GM12878 (cell line): ENCODE measurements at regions not wholly inside any gene's neighbourhood (a gene's known extent, or its start where the extent isn't known, plus 50 kb on each side); places are given as distances from the start of the nearest gene placed in this dataset.

Experiments used
- ATAC-seq: fragments of 200-7000 bp; cut with Tn5 transposase; 3 replicates; pipeline ENCODE4 v1.9.1; 2020; ENCODE audit warnings: mild to moderate bottlenecking, moderate library complexity
- BruUV-seq: library from RNA; stranded (reverse); fragments of 400-500 nt; replicated peaks from 2 replicates; lab custom pipeline; 2021; lab: Mats Ljungman, UMichigan
- CTCF ChIA-PET: fragments of 300-600 bp; sonication (Branson Sonifier 250); formaldehyde crosslinking; extraction: SDS; loops from one replicate; lab custom pipeline; 2021; ENCODE audit warnings: inconsistent platforms; lab: Yijun Ruan, JAX
- POLR2A ChIA-PET: fragments of 350-600 bp; formaldehyde crosslinking; extraction: SDS; loops from one replicate; lab custom pipeline; 2021; ENCODE audit warnings: inconsistent platforms; lab: Charles Lee
- RAD21 ChIA-PET: fragments of 300-600 bp; sonication (Branson Sonifier 250); formaldehyde crosslinking; loops from one replicate; lab custom pipeline; 2023; ENCODE audit warnings: antibody characterized with exemption; ENCODE audit not compliant: unreplicated experiment; lab: Charles Lee
- SMC1A ChIA-PET: fragments of 300-600 bp; sonication (Branson Sonifier 250); formaldehyde crosslinking; loops from one replicate; lab custom pipeline; 2023; ENCODE audit not compliant: unreplicated experiment, uncharacterized antibody; lab: Charles Lee
- DNase-seq: peaks from one replicate; pipeline ENCODE4 v3.0.0-alpha.2; 2011; ENCODE audit warnings: low read depth, low spot score
- FAIRE-seq: peaks from 3 replicates; lab custom pipeline; 2011; peaks lifted over from hg19 to GRCh38; lab: Jason Lieb, UNC
- H2AFZ ChIP-seq: 2 replicates; pipeline ENCODE4 v1.6.0; 2011; ENCODE audit warnings: low read depth, low read length, control low read depth; ENCODE audit not compliant: control insufficient read depth
- H3K27ac ChIP-seq: 2 replicates; pipeline ENCODE4 v1.5.1; 2011; ENCODE audit warnings: control low read depth; ENCODE audit not compliant: control insufficient read depth, insufficient read depth
- H3K27me3 ChIP-seq, 2 experiments: replicated peaks in 1 of 2; 2 replicates each; pipeline versions ENCODE4 v1.6.0 to v1.6.1; 2011; ENCODE audit warnings: low read length in 1 of 2; ENCODE audit not compliant: control insufficient read depth in 2 of 2, insufficient read depth in 2 of 2
- H3K36me3 ChIP-seq, 2 experiments: 2 replicates each; pipeline ENCODE4 v1.5.1; 2011; ENCODE audit warnings: low read length in 1 of 2; ENCODE audit not compliant: control insufficient read depth in 2 of 2, insufficient read depth in 2 of 2
- H3K4me1 ChIP-seq: 2 replicates; pipeline ENCODE4 v1.6.1; 2011; ENCODE audit warnings: mild to moderate bottlenecking, low read length, moderate library complexity, mixed read lengths; ENCODE audit not compliant: control insufficient read depth, insufficient read depth
- H3K4me2 ChIP-seq: 2 replicates; pipeline ENCODE4 v1.6.0; 2011; ENCODE audit warnings: control low read depth; ENCODE audit not compliant: control insufficient read depth, insufficient read depth
- H3K4me3 ChIP-seq: fragments of 200-600 bp; sonication (generic); 2 replicates; pipeline ENCODE4 v1.5.1; 2016
- H3K79me2 ChIP-seq: 2 replicates; pipeline ENCODE4 v1.6.0; 2011; ENCODE audit warnings: low read length; ENCODE audit not compliant: control insufficient read depth, insufficient read depth
- H3K9ac ChIP-seq: 2 replicates; pipeline ENCODE4 v1.8.0; 2011; ENCODE audit warnings: low read length, control low read depth, mixed read lengths; ENCODE audit not compliant: control insufficient read depth, insufficient read depth
- H3K9me3 ChIP-seq: replicated peaks from 3 replicates; pipeline ENCODE4 v1.5.1; 2011; ENCODE audit warnings: mild to moderate bottlenecking, low read length; ENCODE audit not compliant: control insufficient read depth, insufficient read depth
- H4K20me1 ChIP-seq: 2 replicates; pipeline ENCODE4 v1.6.0; 2011; ENCODE audit not compliant: control insufficient read depth, insufficient read depth
- BACH1 ChIP-seq: fragments of 450-650 bp; IDR thresholded peaks from 2 replicates; pipeline ENCODE4 v1.6.1; 2017; ENCODE audit warnings: mild to moderate bottlenecking, borderline replicate concordance
- DPF2 ChIP-seq: fragments of 450-650 bp; IDR thresholded peaks from 2 replicates; pipeline ENCODE4 v1.6.1; 2017; ENCODE audit warnings: mild to moderate bottlenecking
- HDGF ChIP-seq: fragments of 450-650 bp; IDR thresholded peaks from 2 replicates; pipeline ENCODE4 v1.6.1; 2016; ENCODE audit warnings: antibody characterized with exemption
- IKZF2 ChIP-seq, 2 experiments: fragments of 450-650 bp; IDR thresholded peaks; 2 replicates each; pipeline ENCODE4 v1.6.1; 2017; ENCODE audit warnings: mild to moderate bottlenecking in 2 of 2, moderate library complexity in 2 of 2
- IRF4 ChIP-seq: IDR thresholded peaks from 2 replicates; pipeline ENCODE4 v1.6.1; 2011; ENCODE audit warnings: low read depth, low read length
- JUND ChIP-seq: IDR thresholded peaks from 2 replicates; pipeline ENCODE4 v1.6.1; 2012; ENCODE audit warnings: low read depth, mild to moderate bottlenecking, low read length, improper control_type of control experiment, moderate library complexity
- MYB ChIP-seq: fragments of 150-350 bp; IDR thresholded peaks from 2 replicates; pipeline ENCODE4 v1.6.1; 2014; ENCODE audit warnings: mild to moderate bottlenecking, low read depth, low read length, borderline replicate concordance
- NFIC ChIP-seq: IDR thresholded peaks from 2 replicates; pipeline ENCODE4 v1.6.1; 2012; ENCODE audit warnings: low read depth, mild to moderate bottlenecking, inconsistent platforms, low read length, moderate library complexity
- NFYB ChIP-seq: IDR thresholded peaks from 2 replicates; pipeline ENCODE4 v1.6.1; 2011; ENCODE audit warnings: low read depth, mild to moderate bottlenecking, low read length, improper control_type of control experiment, moderate library complexity; ENCODE audit not compliant: insufficient read depth
- PAX8 ChIP-seq: fragments of 450-650 bp; IDR thresholded peaks from 2 replicates; pipeline ENCODE4 v1.6.1; 2017; ENCODE audit warnings: mild to moderate bottlenecking, moderate library complexity
- PML ChIP-seq: IDR thresholded peaks from 2 replicates; pipeline ENCODE4 v1.6.1; 2012; ENCODE audit warnings: low read length, inconsistent platforms
- RCOR1 ChIP-seq: conservative IDR thresholded peaks from 2 replicates; pipeline ENCODE4 v1.6.1; 2012; ENCODE audit warnings: low read depth, low read length, improper control_type of control experiment
- SPI1 ChIP-seq: IDR thresholded peaks from 2 replicates; pipeline ENCODE4 v1.6.1; 2011; ENCODE audit warnings: low read depth, mild to moderate bottlenecking, low read length, moderate library complexity, borderline replicate concordance; ENCODE audit not compliant: insufficient read depth
- SUZ12 ChIP-seq: fragments of 200-600 bp; sonication (generic); IDR thresholded peaks from one replicate; pipeline ENCODE4 v1.6.1; 2018; ENCODE audit warnings: antibody characterized with exemption, mild to moderate bottlenecking; ENCODE audit not compliant: unreplicated experiment
- TCF3 ChIP-seq: IDR thresholded peaks from 2 replicates; pipeline ENCODE4 v1.6.1; 2012; ENCODE audit warnings: low read depth, mild to moderate bottlenecking, low read length, borderline replicate concordance; ENCODE audit not compliant: insufficient read depth
- WGBS: methylation state at CpG from one replicate; pipeline ENCODE4 v1.1.6; 2016; ENCODE audit warnings: low lambda C conversion rate; ENCODE audit not compliant: insufficient replicate concordance, insufficient coverage; ENCODE audit errors: missing lambda C conversion rate; 5-methylcytosine and 5-hydroxymethylcytosine counted together
- in situ Hi-C: fragments of 300-500 bp; cut with MboI; formaldehyde crosslinking; loops from 9 replicates; pipeline ENCODE4 v1.14.3; 2018; ENCODE audit warnings: mixed read lengths
- intact Hi-C: fragments of 100-400 bp; cut with micrococcal nuclease; formaldehyde crosslinking; loops from one replicate; pipeline ENCODE4 v1.14.2; 2022; ENCODE audit not compliant: unreplicated experiment
- TF ChIP-seq, protein P1 (sequence below): fragments of 450-650 bp; IDR thresholded peaks from 2 replicates; pipeline ENCODE4 v1.6.1; 2016; ENCODE audit warnings: mild to moderate bottlenecking
- TF ChIP-seq, protein P2 (sequence below): fragments of 450-650 bp; IDR thresholded peaks from 2 replicates; pipeline ENCODE4 v1.6.1; 2017; ENCODE audit warnings: mild to moderate bottlenecking, low read depth, inconsistent platforms; ENCODE audit not compliant: poor library complexity, severe bottlenecking
- TF ChIP-seq, protein P3 (sequence below): fragments of 450-650 bp; IDR thresholded peaks from 2 replicates; pipeline ENCODE4 v1.6.1; 2017; ENCODE audit warnings: mild to moderate bottlenecking, moderate library complexity

DNA sequence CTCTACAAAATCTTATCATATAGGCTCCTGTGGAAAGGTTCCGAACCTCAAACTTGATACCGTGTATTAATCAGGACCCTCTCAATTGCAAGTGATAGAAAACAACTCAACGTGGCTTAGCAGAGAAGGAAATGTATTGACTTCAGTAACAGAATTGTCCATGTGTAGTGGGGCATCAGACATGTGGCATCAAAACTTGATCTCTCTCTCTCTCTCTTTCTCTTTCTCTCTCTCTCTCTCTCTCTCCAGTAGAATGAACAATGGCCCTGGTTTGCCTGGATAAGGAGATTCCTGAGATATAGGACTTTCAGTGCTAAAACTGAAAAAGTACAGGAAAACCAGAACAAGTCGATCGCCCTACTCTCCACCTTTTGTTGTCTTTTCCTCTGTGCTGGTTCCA, 168.2 kb downstream of the DRD1 start (continued):
- TF ChIP-seq NFYB (no peak), BACH1 (no peak), JUND (no peak), SPI1 (no peak), NFIC (no peak), DPF2 (no peak), MYB (no peak)

DNA sequence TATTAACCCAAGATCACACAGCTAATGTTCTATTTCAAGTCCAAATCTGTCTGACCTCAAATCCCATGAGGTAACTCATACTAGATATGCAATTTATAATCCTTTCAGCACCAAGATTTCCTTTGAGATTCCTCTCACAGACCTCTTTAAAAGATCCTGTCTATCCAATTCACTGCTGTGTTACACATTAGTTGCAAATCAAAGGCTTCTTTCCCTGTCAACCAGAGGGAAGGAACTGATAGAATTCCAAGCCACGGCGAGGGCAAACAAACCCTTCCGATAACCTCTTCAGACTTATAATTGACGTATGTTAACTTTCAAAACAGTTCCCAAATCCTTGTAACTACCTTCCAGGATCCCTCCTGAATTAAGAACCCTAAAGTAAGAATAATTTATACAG, 168.9 kb downstream of the DRD1 start:
- no peaks in the 10 kb centered on the region for H3K4me1 ChIP-seq
- H3K27ac ChIP-seq, result no peak overlapping the region
- no peak overlapping the region for H3K9ac ChIP-seq
- no peak overlapping the region for H3K4me2 ChIP-seq
- ATAC-seq (no peak), FAIRE-seq (no peak), DNase-seq (no peak)
- H3K4me3 ChIP-seq, result no peak overlapping the region
- in situ Hi-C loops (no loop called here), intact Hi-C loops (no loop called here)
- ChIA-PET RAD21 (no interaction called here), POLR2A (no interaction called here), CTCF (no interaction called here), SMC1A (interaction anchor here (1.0 kb wide), 1 partner anchor 22 kb away, joined by 3 read pairs; no protein-coding TSS in a partner anchor)
- no peaks in the 10 kb centered on the region for H3K79me2 ChIP-seq
- H2AFZ ChIP-seq, result no peak overlapping the region
- H3K9me3 ChIP-seq, result no peaks in the 10 kb centered on the region
- no TSS peak for BruUV-seq
- H3K36me3 ChIP-seq, result no peaks in the 10 kb centered on the region
- H4K20me1 ChIP-seq, result no peaks in the 10 kb centered on the region
- no peaks in the 10 kb centered on the region for H3K27me3 ChIP-seq
- 57% methylated on average over 4 of the region's 4 CpGs for WGBS
- TF ChIP-seq, protein P1, sequence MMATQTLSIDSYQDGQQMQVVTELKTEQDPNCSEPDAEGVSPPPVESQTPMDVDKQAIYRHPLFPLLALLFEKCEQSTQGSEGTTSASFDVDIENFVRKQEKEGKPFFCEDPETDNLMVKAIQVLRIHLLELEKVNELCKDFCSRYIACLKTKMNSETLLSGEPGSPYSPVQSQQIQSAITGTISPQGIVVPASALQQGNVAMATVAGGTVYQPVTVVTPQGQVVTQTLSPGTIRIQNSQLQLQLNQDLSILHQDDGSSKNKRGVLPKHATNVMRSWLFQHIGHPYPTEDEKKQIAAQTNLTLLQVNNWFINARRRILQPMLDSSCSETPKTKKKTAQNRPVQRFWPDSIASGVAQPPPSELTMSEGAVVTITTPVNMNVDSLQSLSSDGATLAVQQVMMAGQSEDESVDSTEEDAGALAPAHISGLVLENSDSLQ, result no peak
- no peak for TF ChIP-seq SUZ12
- TF ChIP-seq, protein P2, sequence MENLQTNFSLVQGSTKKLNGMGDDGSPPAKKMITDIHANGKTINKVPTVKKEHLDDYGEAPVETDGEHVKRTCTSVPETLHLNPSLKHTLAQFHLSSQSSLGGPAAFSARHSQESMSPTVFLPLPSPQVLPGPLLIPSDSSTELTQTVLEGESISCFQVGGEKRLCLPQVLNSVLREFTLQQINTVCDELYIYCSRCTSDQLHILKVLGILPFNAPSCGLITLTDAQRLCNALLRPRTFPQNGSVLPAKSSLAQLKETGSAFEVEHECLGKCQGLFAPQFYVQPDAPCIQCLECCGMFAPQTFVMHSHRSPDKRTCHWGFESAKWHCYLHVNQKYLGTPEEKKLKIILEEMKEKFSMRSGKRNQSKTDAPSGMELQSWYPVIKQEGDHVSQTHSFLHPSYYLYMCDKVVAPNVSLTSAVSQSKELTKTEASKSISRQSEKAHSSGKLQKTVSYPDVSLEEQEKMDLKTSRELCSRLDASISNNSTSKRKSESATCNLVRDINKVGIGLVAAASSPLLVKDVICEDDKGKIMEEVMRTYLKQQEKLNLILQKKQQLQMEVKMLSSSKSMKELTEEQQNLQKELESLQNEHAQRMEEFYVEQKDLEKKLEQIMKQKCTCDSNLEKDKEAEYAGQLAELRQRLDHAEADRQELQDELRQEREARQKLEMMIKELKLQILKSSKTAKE, result no peak
- TF ChIP-seq, protein P3, sequence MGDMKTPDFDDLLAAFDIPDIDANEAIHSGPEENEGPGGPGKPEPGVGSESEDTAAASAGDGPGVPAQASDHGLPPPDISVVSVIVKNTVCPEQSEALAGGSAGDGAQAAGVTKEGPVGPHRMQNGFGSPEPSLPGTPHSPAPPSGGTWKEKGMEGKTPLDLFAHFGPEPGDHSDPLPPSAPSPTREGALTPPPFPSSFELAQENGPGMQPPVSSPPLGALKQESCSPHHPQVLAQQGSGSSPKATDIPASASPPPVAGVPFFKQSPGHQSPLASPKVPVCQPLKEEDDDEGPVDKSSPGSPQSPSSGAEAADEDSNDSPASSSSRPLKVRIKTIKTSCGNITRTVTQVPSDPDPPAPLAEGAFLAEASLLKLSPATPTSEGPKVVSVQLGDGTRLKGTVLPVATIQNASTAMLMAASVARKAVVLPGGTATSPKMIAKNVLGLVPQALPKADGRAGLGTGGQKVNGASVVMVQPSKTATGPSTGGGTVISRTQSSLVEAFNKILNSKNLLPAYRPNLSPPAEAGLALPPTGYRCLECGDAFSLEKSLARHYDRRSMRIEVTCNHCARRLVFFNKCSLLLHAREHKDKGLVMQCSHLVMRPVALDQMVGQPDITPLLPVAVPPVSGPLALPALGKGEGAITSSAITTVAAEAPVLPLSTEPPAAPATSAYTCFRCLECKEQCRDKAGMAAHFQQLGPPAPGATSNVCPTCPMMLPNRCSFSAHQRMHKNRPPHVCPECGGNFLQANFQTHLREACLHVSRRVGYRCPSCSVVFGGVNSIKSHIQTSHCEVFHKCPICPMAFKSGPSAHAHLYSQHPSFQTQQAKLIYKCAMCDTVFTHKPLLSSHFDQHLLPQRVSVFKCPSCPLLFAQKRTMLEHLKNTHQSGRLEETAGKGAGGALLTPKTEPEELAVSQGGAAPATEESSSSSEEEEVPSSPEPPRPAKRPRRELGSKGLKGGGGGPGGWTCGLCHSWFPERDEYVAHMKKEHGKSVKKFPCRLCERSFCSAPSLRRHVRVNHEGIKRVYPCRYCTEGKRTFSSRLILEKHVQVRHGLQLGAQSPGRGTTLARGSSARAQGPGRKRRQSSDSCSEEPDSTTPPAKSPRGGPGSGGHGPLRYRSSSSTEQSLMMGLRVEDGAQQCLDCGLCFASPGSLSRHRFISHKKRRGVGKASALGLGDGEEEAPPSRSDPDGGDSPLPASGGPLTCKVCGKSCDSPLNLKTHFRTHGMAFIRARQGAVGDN, result no peak
- no peak for TF ChIP-seq PAX8
- no peak for TF ChIP-seq PML
- no peak for TF ChIP-seq RCOR1
- no peak for TF ChIP-seq IRF4
- no peak for TF ChIP-seq TCF3
- no peak for TF ChIP-seq HDGF
- TF ChIP-seq IKZF2 (IDR thresholded peaks at IDR 0.05), result no peak
